DND-41 (cell line): ENCODE measurements at regions not wholly inside any gene's neighbourhood (a gene's known extent, or its start where the extent isn't known, plus 50 kb on each side); places are given as distances from the start of the nearest gene placed in this dataset.

ENCODE experiments used
- ATAC-seq: fragments of 200-7000 bp; cut with Tn5 transposase; 3 replicates; pipeline ENCODE4 v1.9.1; 2021; ENCODE audit warnings: low read depth; ENCODE audit not compliant: insufficient read depth
- DNase-seq: peaks from one replicate; pipeline ENCODE4 v3.0.0-alpha.2; 2020
- H2AFZ ChIP-seq: 2 replicates; pipeline ENCODE4 v1.6.0; 2012; ENCODE audit warnings: low read depth, low read length
- H3K27ac ChIP-seq: 2 replicates; pipeline ENCODE4 v1.5.1; 2012; ENCODE audit warnings: low read length, inconsistent platforms
- H3K27me3 ChIP-seq: fragments of 200-600 bp; sonication (generic); 2 replicates; pipeline ENCODE4 v1.6.0; 2012; ENCODE audit warnings: low read length, mild to moderate bottlenecking, inconsistent platforms; ENCODE audit not compliant: insufficient read depth, poor library complexity
- H3K36me3 ChIP-seq: 2 replicates; pipeline ENCODE4 v1.5.1; 2012; ENCODE audit warnings: low read length, inconsistent platforms; ENCODE audit not compliant: insufficient read depth
- H3K4me1 ChIP-seq: 2 replicates; pipeline ENCODE4 v1.5.1; 2012; ENCODE audit warnings: mild to moderate bottlenecking, low read length; ENCODE audit not compliant: insufficient read depth
- H3K4me2 ChIP-seq: 2 replicates; pipeline ENCODE4 v1.6.0; 2012; ENCODE audit warnings: mild to moderate bottlenecking, moderate library complexity, low read length, inconsistent platforms; ENCODE audit not compliant: insufficient read depth
- H3K4me3 ChIP-seq, 2 experiments: fragments of 200-600 bp in 1 of 2; shearing (Covaris generic) in 1 of 2; 2 replicates each; pipeline ENCODE4 v1.5.1; 2012 to 2016; ENCODE audit warnings: inconsistent platforms in 2 of 2, low read length in 2 of 2, mild to moderate bottlenecking in 2 of 2, low read depth in 1 of 2, moderate library complexity in 1 of 2
- H3K79me2 ChIP-seq: 2 replicates; pipeline ENCODE4 v1.6.0; 2012; ENCODE audit warnings: low read length, inconsistent platforms; ENCODE audit not compliant: insufficient read depth
- H3K9ac ChIP-seq: 2 replicates; pipeline ENCODE4 v1.6.0; 2012; ENCODE audit warnings: low read depth, mild to moderate bottlenecking, inconsistent platforms, low read length, moderate library complexity
- H3K9me3 ChIP-seq: 2 replicates; pipeline ENCODE4 v1.5.1; 2012; ENCODE audit warnings: low read length, moderate library complexity, mild to moderate bottlenecking, inconsistent platforms; ENCODE audit not compliant: insufficient read depth, severe bottlenecking
- H4K20me1 ChIP-seq: 2 replicates; pipeline ENCODE4 v1.6.0; 2012; ENCODE audit warnings: low read length; ENCODE audit not compliant: insufficient read depth
- EZH2 ChIP-seq: IDR thresholded peaks from 3 replicates; pipeline ENCODE4 v1.6.1; 2012; ENCODE audit warnings: borderline replicate concordance, low read depth, mild to moderate bottlenecking, moderate library complexity, low read length, inconsistent platforms; ENCODE audit not compliant: severe bottlenecking
- TF ChIP-seq, protein P1 (sequence below): IDR thresholded peaks from 2 replicates; pipeline ENCODE4 v1.5.1; 2012; ENCODE audit warnings: borderline replicate concordance, low read length, moderate library complexity, mild to moderate bottlenecking; ENCODE audit not compliant: poor library complexity, severe bottlenecking; ENCODE audit errors: extremely low read depth

DNA sequence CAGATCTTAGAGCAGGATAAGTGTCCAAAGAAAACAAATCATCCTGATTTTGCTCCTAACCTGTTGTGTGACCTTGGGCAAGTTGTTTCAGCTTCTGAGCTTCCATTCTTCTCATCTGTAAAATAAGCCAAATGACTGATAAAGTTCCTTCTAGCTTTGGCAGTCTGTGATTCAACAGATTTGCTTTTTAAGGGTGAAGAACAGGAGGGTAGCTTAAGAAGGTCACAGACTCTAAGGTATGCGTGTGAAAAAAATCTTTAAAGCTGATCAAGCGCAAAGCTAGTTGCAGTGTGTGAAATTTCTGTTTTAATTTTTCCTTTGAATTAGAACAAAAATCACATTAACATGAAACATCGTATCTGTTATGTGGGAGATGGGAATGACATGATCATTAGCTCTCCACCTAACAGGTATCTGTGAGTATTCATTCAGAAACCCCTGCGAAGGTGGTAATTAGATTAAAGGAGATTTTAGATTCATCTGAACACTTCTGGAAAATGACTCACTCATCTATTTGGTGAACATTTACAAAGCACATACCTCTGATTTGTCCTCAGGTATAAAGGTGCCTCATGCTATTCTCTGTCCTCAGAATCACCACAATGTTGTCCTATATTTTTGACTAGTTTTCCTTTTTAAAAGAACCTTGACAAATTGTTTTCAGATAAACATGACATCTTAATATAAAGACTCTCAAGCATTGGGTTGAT, 131.9 kb upstream of the CPM start:
- Histone ChIP-seq H3K27me3 (peaks cover 3% of the 10 kb centered on the region), H3K9me3 (no peaks in the 10 kb centered on the region), H3K4me2 (no peak overlapping the region), H2AFZ (no peak overlapping the region), H3K79me2 (no peaks in the 10 kb centered on the region), H3K9ac (no peak overlapping the region), H3K36me3 (no peaks in the 10 kb centered on the region), H3K27ac (no peak overlapping the region), H4K20me1 (no peaks in the 10 kb centered on the region), H3K4me3 (no peak overlapping the region), H3K4me1 (no peaks in the 10 kb centered on the region)
- TF ChIP-seq, protein P1, sequence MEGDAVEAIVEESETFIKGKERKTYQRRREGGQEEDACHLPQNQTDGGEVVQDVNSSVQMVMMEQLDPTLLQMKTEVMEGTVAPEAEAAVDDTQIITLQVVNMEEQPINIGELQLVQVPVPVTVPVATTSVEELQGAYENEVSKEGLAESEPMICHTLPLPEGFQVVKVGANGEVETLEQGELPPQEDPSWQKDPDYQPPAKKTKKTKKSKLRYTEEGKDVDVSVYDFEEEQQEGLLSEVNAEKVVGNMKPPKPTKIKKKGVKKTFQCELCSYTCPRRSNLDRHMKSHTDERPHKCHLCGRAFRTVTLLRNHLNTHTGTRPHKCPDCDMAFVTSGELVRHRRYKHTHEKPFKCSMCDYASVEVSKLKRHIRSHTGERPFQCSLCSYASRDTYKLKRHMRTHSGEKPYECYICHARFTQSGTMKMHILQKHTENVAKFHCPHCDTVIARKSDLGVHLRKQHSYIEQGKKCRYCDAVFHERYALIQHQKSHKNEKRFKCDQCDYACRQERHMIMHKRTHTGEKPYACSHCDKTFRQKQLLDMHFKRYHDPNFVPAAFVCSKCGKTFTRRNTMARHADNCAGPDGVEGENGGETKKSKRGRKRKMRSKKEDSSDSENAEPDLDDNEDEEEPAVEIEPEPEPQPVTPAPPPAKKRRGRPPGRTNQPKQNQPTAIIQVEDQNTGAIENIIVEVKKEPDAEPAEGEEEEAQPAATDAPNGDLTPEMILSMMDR = no peak
- no peak for TF ChIP-seq EZH2
- ATAC-seq = no peak
- DNase-seq = no peak

DNA sequence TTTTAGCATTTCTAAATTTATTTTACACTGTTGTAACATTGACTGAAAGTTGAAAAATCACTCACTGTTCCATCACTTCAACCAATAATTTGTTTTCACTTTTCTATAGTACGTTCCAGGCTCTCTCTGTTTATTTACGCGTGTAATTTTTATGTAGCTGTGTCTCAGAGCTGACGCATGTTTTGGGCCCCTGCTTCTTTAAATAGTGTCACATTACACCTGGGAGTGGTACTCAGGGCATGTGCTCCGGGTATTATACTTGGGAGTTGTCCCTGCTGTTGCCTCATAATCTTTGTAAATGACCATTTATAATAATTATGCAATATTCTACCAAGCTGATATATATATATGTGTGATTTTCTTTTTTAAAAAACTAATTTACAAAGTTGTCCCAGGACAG, 132.8 kb upstream of the CPM start:
- Histone ChIP-seq H3K9ac (no peak overlapping the region), H4K20me1 (no peaks in the 10 kb centered on the region), H3K4me2 (no peak overlapping the region), H2AFZ (no peak overlapping the region), H3K27me3 (peaks cover 3% of the 10 kb centered on the region), H3K9me3 (no peaks in the 10 kb centered on the region), H3K4me3 (no peak overlapping the region), H3K79me2 (no peaks in the 10 kb centered on the region), H3K36me3 (no peaks in the 10 kb centered on the region), H3K4me1 (no peaks in the 10 kb centered on the region), H3K27ac (no peak overlapping the region)
- no peak for TF ChIP-seq EZH2
- TF ChIP-seq, protein P1 = no peak
- DNase-seq (no peak), ATAC-seq (no peak)

DNA sequence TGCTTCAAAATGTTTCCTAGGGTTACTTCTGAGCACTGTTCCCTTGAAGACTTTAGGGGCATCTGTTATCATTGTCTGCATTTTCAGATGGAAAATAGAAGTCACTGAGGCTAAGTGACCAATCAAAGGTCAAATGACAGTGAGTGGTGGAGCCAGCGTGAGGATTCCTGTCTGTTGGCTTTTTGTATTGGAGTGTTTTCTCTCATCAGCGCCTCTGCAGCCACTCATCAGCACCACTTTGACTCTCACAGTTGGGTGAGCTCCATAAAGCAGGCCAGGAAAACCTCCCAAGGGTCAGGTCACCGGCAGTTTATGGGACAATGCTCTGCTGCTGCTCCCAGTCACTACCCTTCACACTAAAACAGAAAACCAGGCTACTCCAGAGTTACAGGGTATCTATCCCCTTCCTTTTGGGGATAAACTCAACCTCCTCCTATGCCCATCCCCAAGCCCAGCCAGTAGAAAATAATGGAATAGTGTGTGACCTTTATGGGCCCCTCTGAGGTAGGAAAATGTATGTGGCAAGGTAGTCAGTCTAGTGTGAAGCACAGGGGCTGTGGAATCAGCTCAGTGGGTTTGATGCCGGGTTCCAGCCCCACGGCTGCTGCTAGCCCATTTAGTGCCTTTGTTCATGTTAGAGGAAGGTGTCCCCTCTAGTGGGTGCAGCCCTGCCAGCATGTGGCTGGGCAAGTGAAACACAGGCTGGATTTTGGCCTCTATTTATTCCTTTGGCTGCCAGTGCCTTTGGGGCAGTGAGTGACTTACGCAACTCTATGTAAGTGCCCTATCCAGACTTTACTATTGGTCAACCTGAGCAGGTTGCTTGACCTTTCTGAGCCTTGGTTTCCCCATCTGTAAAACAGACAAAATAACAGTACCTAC, 133.8 kb upstream of the CPM start:
- Histone ChIP-seq H2AFZ (no peak overlapping the region), H3K9ac (no peak overlapping the region), H3K79me2 (no peaks in the 10 kb centered on the region), H3K9me3 (no peaks in the 10 kb centered on the region), H3K27me3 (peaks cover 3% of the 10 kb centered on the region), H3K27ac (no peak overlapping the region), H3K4me1 (no peaks in the 10 kb centered on the region), H4K20me1 (no peaks in the 10 kb centered on the region), H3K4me2 (no peak overlapping the region), H3K4me3 (no peak overlapping the region), H3K36me3 (no peaks in the 10 kb centered on the region)
- ATAC-seq = no peak
- no peak for DNase-seq
- no peak for TF ChIP-seq EZH2
- TF ChIP-seq, protein P1 = no peak
